ENCODE measurements at regions not wholly inside any gene's neighbourhood (a gene's known extent, or its start where the extent isn't known, plus 50 kb on each side); places are given as distances from the start of the nearest gene placed in this dataset.
"Not testable (repeated sequence)": the region's sequence is repeated elsewhere in the genome, so short reads cannot be mapped to it uniquely, and the experiment has no call there.

GRCh38 chr12:86727160-86727559 is 471.0 kb upstream of the MGAT4C start:
- TF ChIP-seq Cebpa-rat (IDR thresholded peaks at IDR 0.05) = no peak
- no peaks in the 10 kb centered on the region for H3K36me3 ChIP-seq
- no peaks in the 10 kb centered on the region for H3K9me3 ChIP-seq (replicated peaks in 1 of 11)
- H3K4me1 ChIP-seq = peaks cover 0 to 6% (median 0%) of the 10 kb centered on the region in 10 experiments; a peak in 5 of 20 replicates
- H3K27me3 ChIP-seq = no peaks in the 10 kb centered on the region
- H3K4me2 ChIP-seq = no peak overlapping the region
- H3K9ac ChIP-seq = no peak overlapping the region
- no peaks in the 10 kb centered on the region for H4K20me1 ChIP-seq
- no peak overlapping the region for H3K27ac ChIP-seq
- no peak overlapping the region for H3K4me3 ChIP-seq

DNA sequence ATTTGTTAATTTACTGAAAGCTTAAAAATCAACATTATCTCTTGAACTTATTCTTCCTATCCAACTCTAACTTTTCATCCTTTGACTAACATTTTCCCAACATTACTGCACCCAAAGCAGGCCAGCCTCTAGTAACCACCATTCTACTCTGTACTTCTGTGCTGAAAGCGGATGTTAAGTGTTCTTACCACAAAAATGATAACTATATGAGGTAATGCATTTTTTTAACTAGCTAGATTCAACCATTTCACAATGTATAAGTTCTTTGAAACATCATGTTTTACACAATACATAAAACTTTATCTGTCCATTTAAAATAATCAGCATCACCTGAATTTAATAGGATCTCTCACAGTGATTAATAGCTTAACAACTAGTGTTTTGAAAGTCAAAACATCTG is 468.5 kb upstream of the MGAT4C start:
- Histone ChIP-seq H3K4me3 (no peak overlapping the region), H4K20me1 (no peaks in the 10 kb centered on the region), H3K27me3 (no peaks in the 10 kb centered on the region), H3K4me2 (no peak overlapping the region), H3K27ac (no peak overlapping the region), H3K4me1 (peaks cover 0 to 22% (median 0%) of the 10 kb centered on the region in 10 experiments; a peak in 5 of 20 replicates), H3K36me3 (no peaks in the 10 kb centered on the region), H3K9ac (no peak overlapping the region), H3K9me3 (replicated peaks in 1 of 11) (no peaks in the 10 kb centered on the region)
- TF ChIP-seq Cebpa-rat (IDR thresholded peaks at IDR 0.05) = no peak

- peaks cover 0 to 30% (median 0%) of the 10 kb centered on the region in 10 experiments; a peak in 5 of 20 replicates for H3K4me1 ChIP-seq
- TF ChIP-seq Cebpa-rat (IDR thresholded peaks at IDR 0.05) = no peak
- no peaks in the 10 kb centered on the region for H4K20me1 ChIP-seq
- H3K9me3 ChIP-seq (replicated peaks in 1 of 11) = no peaks in the 10 kb centered on the region
- H3K36me3 ChIP-seq = no peaks in the 10 kb centered on the region
- H3K27ac ChIP-seq = no peak overlapping the region
- no peak overlapping the region for H3K4me3 ChIP-seq
- no peaks in the 10 kb centered on the region for H3K27me3 ChIP-seq
- no peak overlapping the region for H3K9ac ChIP-seq
- no peak overlapping the region for H3K4me2 ChIP-seq
These were observed 467.1 kb upstream of the MGAT4C start for GRCh38 chr12:86723326-86723725.

GRCh38 chr12:86721713-86722397 is 465.7 kb upstream of the MGAT4C start:
- Histone ChIP-seq H4K20me1 (no peaks in the 10 kb centered on the region), H3K27me3 (no peaks in the 10 kb centered on the region), H3K27ac (no peak overlapping the region), H3K4me1 (peaks cover 0 to 30% (median 0%) of the 10 kb centered on the region in 10 experiments; a peak in 5 of 20 replicates), H3K4me3 (no peak overlapping the region), H3K4me2 (peak overlapping the region in 2 of 11 experiments; percentile 1 to 38; a peak in 3 of 22 replicates), H3K9me3 (replicated peaks in 1 of 11) (no peaks in the 10 kb centered on the region), H3K9ac (no peak overlapping the region), H3K36me3 (no peaks in the 10 kb centered on the region)
- peak in 1 of 11 experiments; percentile 31; a peak in 1 of 22 replicates for TF ChIP-seq Cebpa-rat (IDR thresholded peaks at IDR 0.05)

DNA sequence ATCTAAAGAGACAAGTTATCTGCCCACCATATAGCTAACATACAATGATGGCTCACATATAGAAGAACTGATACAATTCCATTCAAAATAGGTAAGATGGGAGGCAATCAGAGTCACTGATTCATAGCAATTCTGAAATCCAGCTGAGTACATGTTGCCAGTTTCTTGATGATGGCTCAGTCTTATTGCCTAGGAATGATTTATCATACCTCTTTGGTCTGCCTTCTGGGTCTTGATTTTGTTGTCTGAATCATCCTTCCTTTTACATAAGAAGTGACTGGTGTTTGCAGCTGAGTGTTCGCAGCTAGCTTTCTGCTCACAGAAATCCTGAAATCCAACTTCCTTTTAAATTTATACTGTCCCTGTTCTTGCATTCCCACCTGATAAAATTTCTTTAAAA is 463.2 kb upstream of the MGAT4C start:
- no peak overlapping the region for H3K4me3 ChIP-seq
- H3K27me3 ChIP-seq = no peaks in the 10 kb centered on the region
- peaks cover 0 to 2% (median 0%) of the 10 kb centered on the region in 11 experiments; a peak in 3 of 22 replicates for H3K9me3 ChIP-seq (replicated peaks in 1 of 11)
- peak overlapping the region in 1 of 11 experiments; percentile 28; a peak in 1 of 22 replicates for H3K4me2 ChIP-seq
- H4K20me1 ChIP-seq = no peaks in the 10 kb centered on the region
- no peak overlapping the region for H3K27ac ChIP-seq
- no peak overlapping the region for H3K9ac ChIP-seq
- no peak for TF ChIP-seq Cebpa-rat (IDR thresholded peaks at IDR 0.05)
- no peaks in the 10 kb centered on the region for H3K36me3 ChIP-seq
- peaks cover 0 to 30% (median 0%) of the 10 kb centered on the region in 10 experiments; a peak in 5 of 20 replicates for H3K4me1 ChIP-seq

DNA sequence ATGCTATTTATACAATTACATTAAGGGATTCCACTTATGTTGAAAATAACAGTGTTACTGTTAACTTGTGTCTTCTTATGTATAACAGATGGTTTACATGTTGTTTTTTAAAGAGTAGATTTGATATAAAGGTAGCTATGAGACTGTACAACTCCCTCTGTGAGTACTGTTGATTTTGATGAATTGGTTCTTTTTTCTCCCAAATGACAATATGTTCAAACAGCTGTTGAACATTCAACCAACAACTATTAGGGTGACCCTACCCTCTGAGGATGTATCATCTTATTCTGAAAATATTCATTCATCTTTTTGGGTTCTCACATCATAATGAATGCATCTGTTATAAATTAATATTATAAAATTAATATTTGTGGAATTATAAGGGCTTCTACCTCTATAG is 456.9 kb upstream of the MGAT4C start:
- Histone ChIP-seq H3K27ac (peak overlapping the region in 4 of 11 experiments; percentile 29 to 83 (median 76); a peak in 7 of 22 replicates), H3K4me2 (peak overlapping the region in 3 of 11 experiments; percentile 43 to 71 (median 53); a peak in 4 of 22 replicates), H4K20me1 (no peaks in the 10 kb centered on the region), H3K4me1 (peaks cover 0 to 21% (median 0%) of the 10 kb centered on the region in 10 experiments; a peak in 6 of 20 replicates), H3K4me3 (no peak overlapping the region), H3K27me3 (no peaks in the 10 kb centered on the region), H3K9me3 (replicated peaks in 1 of 11) (peaks cover 10 to 38% (median 11%) of the 10 kb centered on the region in 11 experiments), H3K36me3 (no peaks in the 10 kb centered on the region; a peak in 1 of 22 replicates), H3K9ac (no peak overlapping the region)
- no peak for TF ChIP-seq Cebpa-rat (IDR thresholded peaks at IDR 0.05)

GRCh38 chr12:86712425-86712843 is 456.2 kb upstream of the MGAT4C start:
- peaks cover 0 to 21% (median 0%) of the 10 kb centered on the region in 10 experiments; a peak in 6 of 20 replicates for H3K4me1 ChIP-seq
- TF ChIP-seq Cebpa-rat (IDR thresholded peaks at IDR 0.05) = no peak
- H3K4me3 ChIP-seq = no peak overlapping the region
- H4K20me1 ChIP-seq = no peaks in the 10 kb centered on the region
- H3K27me3 ChIP-seq = no peaks in the 10 kb centered on the region
- H3K9me3 ChIP-seq (replicated peaks in 1 of 11) = peaks cover 13 to 45% (median 18%) of the 10 kb centered on the region in 11 experiments
- H3K9ac ChIP-seq = peak overlapping the region in 2 of 11 experiments; percentile 32 to 54; a peak in 3 of 22 replicates
- H3K27ac ChIP-seq = peak overlapping the region in 6 of 11 experiments; percentile 24 to 83 (median 64); a peak in 9 of 22 replicates
- H3K36me3 ChIP-seq = no peaks in the 10 kb centered on the region; a peak in 1 of 22 replicates
- H3K4me2 ChIP-seq = peak overlapping the region in 4 of 11 experiments; percentile 37 to 71 (median 48); a peak in 5 of 22 replicates

DNA sequence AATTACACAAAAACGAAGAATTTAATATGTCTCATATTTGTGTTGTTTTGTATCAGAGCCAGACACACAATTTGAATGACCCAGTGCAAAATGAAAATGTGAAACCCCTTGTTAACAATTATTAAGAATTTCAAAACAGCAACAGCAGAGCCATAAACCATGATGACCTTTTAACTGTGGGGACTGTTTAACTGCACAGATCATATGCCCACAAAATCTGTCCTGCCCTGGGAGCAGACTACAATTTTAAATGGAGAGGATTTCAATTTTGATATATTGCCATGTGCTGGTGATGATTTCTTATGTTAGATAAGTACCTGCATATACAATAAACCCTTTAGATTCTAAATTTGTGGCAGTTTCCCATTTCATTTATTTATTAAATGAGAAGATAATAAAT is 455.5 kb upstream of the MGAT4C start:
- no peaks in the 10 kb centered on the region for H4K20me1 ChIP-seq
- H3K4me3 ChIP-seq = no peak overlapping the region
- H3K9ac ChIP-seq = no peak overlapping the region; a peak in 1 of 22 replicates

GRCh38 chr12:86710109-86710508 is 453.9 kb upstream of the MGAT4C start:
- Histone ChIP-seq H3K27me3 (no peaks in the 10 kb centered on the region), H3K4me3 (no peak overlapping the region), H3K27ac (no peak overlapping the region), H3K4me2 (no peak overlapping the region), H3K4me1 (peaks cover 0 to 21% (median 0%) of the 10 kb centered on the region in 10 experiments; a peak in 6 of 20 replicates), H4K20me1 (no peaks in the 10 kb centered on the region), H3K9ac (no peak overlapping the region), H3K36me3 (no peaks in the 10 kb centered on the region; a peak in 1 of 22 replicates), H3K9me3 (replicated peaks in 1 of 11) (peaks cover 20 to 57% (median 29%) of the 10 kb centered on the region in 11 experiments)
- TF ChIP-seq Cebpa-rat (IDR thresholded peaks at IDR 0.05) = no peak

More for the DNA sequence above, 455.5 kb upstream of the MGAT4C start:
- no peaks in the 10 kb centered on the region; a peak in 1 of 22 replicates for H3K36me3 ChIP-seq
- H3K9me3 ChIP-seq (replicated peaks in 1 of 11) = peaks cover 17 to 52% (median 25%) of the 10 kb centered on the region in 11 experiments
- H3K4me1 ChIP-seq = peaks cover 0 to 21% (median 0%) of the 10 kb centered on the region in 10 experiments; a peak in 6 of 20 replicates
- H3K4me2 ChIP-seq = peak overlapping the region in 2 of 11 experiments; percentile 43 to 53; a peak in 2 of 22 replicates
- peak overlapping the region in 3 of 11 experiments; percentile 74 to 83 (median 78); a peak in 6 of 22 replicates for H3K27ac ChIP-seq
- TF ChIP-seq Cebpa-rat (IDR thresholded peaks at IDR 0.05) = no peak
- H3K27me3 ChIP-seq = no peaks in the 10 kb centered on the region

DNA sequence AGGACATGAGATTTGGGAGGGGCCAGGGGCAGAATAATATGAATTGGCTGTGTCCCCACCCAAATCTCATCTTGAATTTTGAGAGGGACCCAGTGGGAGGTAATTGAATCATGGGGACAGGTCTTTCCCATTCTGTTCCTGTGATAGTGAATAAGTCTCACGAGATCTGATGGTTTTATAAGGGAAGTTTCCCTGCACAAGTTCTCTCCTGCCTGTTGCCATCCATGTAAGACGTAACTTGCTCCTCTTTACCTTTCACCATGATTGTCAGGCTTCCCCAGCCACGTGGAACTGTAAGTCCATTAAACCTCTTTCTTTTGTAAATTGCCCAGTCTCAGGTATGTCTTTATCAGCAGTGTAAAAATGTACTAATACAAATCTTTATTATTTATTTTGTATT is 452.8 kb upstream of the MGAT4C start:
- H3K36me3 ChIP-seq, H4K20me1 ChIP-seq, H3K9ac ChIP-seq, H3K27me3 ChIP-seq, H3K27ac ChIP-seq, H3K4me2 ChIP-seq, H3K4me3 ChIP-seq: not testable (repeated sequence)
- Histone ChIP-seq H3K9me3 (replicated peaks in 1 of 11) (peaks cover 20 to 51% (median 29%) of the 10 kb centered on the region in 11 experiments), H3K4me1 (peaks cover 0 to 21% (median 0%) of the 10 kb centered on the region in 10 experiments; a peak in 6 of 20 replicates)

All from BLaER1 treated with 17β-estradiol and CSF1 and Interleukin-3, amounts not matched to agents 10 nM and 100 nM (cell line).